ENCODE measurements at regions not wholly inside any gene's neighbourhood (a gene's known extent, or its start where the extent isn't known, plus 50 kb on each side); places are given as distances from the start of the nearest gene placed in this dataset.

DNA sequence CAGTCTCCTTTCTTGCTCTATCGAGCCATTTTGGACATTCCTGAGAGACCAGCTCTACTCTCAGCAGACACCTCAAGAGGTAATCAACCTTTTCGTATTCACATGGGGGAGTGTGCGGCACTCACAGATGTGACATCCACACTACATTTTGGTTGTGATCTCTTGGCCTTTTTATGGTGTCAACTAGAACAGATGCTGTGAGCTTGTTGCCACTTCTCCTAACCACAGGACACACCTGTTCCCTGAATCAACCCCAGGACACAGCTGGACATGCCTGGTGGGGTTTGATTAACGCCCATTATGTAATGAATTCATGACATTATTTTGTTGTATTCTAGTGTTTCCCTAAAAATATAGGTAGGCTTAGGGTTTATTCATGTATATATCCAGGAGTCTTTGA, 1143.6 kb downstream of the TMEM121 start:
- TF ChIP-seq CTCF (IDR thresholded peaks at IDR 0.05) (no peak), POLR2A (IDR thresholded peaks at IDR 0.05) (no peak)
